GM13976 (cell line): ENCODE measurements at regions not wholly inside any gene's neighbourhood (a gene's known extent, or its start where the extent isn't known, plus 50 kb on each side); places are given as distances from the start of the nearest gene placed in this dataset.

ENCODE experiments used
- DNase-seq: peaks from one replicate; pipeline ENCODE4 v3.0.0; 2012; ENCODE audit warnings: low spot score
- in situ Hi-C: fragments of 300-500 bp; cut with MboI; formaldehyde crosslinking; loops from one replicate; pipeline ENCODE4 v1.12.0; 2022; ENCODE audit warnings: low sequenced_read_pairs, mixed read lengths, inconsistent platforms; ENCODE audit not compliant: unreplicated experiment
- TF ChIP-seq, protein P1 (sequence below): IDR thresholded peaks from 2 replicates; pipeline ENCODE4 v1.5.1; 2012; ENCODE audit warnings: borderline replicate concordance, mild to moderate bottlenecking; ENCODE audit not compliant: insufficient read depth; ENCODE audit errors: extremely low read depth, missing control alignments, control extremely low read depth

DNA sequence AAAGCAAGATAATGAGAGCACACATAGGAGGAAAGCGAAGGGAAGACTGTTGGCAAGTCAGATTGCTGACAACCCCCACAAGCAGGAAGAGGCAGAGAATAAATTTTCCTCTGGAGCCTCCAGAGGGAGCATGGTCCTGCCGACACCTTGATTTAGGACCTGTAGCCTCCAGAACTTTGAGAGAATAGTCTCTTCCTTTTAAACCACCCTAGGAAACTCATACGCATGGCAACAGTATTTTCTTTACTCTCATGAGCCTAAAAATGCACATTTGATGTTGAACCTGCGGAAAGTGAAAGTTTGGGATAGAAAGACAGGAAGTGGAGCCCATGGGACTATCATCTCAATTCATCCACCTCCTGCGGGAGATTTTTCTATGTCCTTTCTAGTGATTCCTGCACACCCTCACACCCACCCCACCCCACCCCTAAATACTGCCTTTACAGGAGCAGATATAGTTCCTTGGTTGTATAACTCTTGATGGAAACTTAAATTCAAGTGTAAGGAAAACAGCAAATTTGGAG, 116.7 kb upstream of the LPP start:
- DNase-seq, result no peak
- in situ Hi-C loops, result no loop called here
- TF ChIP-seq, protein P1, sequence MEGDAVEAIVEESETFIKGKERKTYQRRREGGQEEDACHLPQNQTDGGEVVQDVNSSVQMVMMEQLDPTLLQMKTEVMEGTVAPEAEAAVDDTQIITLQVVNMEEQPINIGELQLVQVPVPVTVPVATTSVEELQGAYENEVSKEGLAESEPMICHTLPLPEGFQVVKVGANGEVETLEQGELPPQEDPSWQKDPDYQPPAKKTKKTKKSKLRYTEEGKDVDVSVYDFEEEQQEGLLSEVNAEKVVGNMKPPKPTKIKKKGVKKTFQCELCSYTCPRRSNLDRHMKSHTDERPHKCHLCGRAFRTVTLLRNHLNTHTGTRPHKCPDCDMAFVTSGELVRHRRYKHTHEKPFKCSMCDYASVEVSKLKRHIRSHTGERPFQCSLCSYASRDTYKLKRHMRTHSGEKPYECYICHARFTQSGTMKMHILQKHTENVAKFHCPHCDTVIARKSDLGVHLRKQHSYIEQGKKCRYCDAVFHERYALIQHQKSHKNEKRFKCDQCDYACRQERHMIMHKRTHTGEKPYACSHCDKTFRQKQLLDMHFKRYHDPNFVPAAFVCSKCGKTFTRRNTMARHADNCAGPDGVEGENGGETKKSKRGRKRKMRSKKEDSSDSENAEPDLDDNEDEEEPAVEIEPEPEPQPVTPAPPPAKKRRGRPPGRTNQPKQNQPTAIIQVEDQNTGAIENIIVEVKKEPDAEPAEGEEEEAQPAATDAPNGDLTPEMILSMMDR, result no peak

DNA sequence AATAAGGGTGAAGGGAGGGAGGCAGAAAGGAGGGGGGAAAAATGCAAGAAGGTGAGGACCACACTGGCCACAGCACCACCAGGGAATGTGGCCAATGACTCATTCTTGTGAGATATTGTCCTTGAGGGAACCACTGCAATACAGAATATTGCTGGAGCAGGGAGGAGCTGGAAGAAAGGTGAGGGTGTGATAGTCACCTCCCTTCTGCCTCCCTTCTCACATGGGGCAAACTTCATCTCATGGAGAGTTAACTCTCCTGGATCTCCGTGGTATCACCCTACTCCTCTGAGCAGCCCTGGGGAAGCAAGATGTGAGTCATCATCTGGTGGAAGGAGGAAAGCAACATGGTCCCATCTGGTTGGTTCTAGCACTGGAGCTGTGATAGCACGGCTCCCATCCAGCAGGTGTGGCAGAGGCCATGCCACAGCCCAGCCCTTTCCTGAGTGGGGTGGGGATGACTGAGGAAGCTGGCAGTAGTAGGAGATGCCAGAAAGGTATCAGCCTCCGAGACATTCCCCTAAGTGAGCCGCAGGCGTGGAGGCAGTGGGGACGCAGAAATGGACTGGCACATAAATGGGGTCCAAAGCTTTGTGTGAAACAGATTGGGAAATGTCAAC, 115.9 kb upstream of the LPP start:
- in situ Hi-C loops, result no loop called here
- TF ChIP-seq, protein P1, result no peak

DNA sequence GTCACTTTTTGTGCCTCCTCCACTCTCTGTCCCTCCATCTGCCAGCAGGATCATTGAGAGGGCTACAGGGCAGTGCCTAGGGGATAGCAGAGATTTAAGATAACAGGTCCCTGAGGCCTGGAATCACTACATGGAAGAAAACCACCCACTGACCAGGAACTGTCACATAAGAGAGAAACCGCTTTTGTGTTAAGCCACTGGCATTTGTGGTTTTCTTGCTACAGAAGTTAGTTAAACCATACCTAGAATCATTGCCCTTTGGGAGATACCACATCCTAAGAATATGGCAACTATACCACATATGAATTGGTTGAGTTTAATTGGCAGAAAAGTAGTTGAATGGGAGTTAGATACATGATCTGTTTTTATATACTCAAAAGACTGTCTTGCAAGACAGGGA, 112.8 kb upstream of the LPP start:
- in situ Hi-C loops, result no loop called here
- TF ChIP-seq, protein P1, result no peak
- DNase-seq, result no peak

More for the DNA sequence above, 115.9 kb upstream of the LPP start:
- no peak for DNase-seq

DNA sequence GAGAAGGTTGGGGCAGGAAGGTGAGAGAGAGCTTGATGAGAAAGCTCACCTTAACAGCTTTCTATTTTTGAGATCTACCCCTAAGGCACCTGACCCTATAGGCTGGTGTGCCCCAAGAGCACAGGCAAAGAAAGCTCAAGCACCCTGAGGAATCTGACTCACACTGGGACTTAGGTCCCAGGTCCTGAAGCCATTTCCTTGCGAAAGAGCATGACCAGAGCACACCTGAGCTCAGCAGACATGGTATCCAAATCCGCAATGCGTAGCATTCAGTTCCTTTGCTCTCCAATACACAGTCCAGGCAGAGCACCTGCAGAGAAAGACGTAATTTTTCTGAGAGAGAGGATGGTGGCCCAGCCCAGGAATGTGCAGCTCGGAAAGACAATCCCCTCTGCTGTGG, 112.1 kb upstream of the LPP start:
- TF ChIP-seq, protein P1, result no peak
- DNase-seq, result no peak
- in situ Hi-C loops, result no loop called here

DNA sequence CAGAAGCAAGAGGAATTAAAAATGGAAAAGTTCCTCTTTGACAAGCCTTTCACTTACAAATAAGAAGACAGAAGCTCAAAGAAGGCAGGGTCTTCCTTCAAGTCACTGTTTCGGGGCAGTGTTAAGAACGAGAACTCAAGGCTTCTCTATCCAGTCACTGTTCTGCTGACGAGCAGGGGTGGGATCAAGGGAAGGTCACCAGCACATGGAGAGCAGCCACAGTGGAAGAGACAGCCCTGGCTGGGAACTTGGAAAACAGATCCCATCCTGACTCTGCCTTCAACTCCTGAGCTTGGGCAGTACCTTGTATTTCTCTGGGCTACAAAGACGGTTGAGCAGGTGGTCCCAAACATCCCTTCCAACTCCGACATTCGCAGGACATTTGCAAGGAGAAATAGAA, 111.5 kb upstream of the LPP start:
- DNase-seq, result no peak
- TF ChIP-seq, protein P1, result no peak
- in situ Hi-C loops, result no loop called here

DNA sequence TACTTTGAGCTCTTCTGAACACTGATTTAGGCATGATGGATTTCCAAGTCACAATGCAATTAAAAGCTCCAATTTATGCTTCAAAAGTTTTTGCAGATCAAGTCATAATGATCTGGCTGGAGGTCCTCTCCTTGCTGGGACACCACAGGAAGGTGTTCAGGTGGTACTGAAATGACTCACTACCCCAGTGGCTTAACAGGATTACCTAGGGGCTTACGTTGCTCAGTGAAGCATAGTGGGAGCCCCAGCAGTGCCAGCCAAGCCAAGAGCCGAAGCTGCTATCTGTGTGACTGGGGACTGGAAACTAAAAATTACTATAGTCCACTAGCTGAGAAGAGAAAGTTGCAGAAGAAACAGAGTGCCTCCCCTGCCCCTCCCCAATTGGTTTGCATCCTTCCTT, 110.1 kb upstream of the LPP start:
- in situ Hi-C loops, result no loop called here
- DNase-seq, result no peak
- TF ChIP-seq, protein P1, result no peak

DNA sequence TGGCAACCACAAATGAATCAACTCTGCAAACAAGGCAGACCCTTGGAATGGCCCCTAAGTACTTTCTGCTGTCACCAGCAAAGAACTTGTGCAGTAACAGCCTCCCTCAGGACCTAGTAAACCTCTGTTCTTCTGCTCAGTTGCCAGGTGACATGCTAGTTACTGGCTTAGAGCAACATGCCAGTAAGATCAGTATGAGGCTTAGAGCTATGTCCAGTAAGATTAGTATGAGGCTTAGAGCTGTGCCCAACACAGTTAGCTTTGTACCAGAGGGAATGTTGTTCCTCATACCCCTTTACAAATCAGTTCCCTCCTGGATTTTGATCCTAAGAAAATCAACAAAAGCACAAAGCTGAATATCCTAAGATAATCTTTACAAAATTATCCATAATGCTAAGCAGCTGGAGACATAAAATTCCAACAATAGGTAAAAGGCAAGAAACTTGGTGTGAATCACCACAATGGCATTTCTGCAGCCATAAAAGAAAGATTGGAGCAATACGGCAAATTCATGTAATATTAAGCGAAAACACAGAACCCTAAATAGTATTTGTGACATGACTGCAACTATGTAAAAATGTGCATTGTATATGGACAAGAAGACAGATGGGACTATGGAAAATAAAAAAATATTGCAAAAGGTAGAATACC, 107.3 kb upstream of the LPP start:
- no peak for DNase-seq
- TF ChIP-seq, protein P1, result no peak
- in situ Hi-C loops, result no loop called here
